ENCODE measurements at regions not wholly inside any gene's neighbourhood (a gene's known extent, or its start where the extent isn't known, plus 50 kb on each side); places are given as distances from the start of the nearest gene placed in this dataset.

- no peaks in the 10 kb centered on the region for H3K4me1 ChIP-seq
- H3K27me3 ChIP-seq: no peaks in the 10 kb centered on the region
- ATAC-seq (ENCODE audit: low FRiP score in 2 of 2) (no peak), DNase-seq (no peak)
- no peaks in the 10 kb centered on the region for H3K36me3 ChIP-seq
- WGBS, 2 donors: 82 to 92% methylated on average over 4 of the region's 4 CpGs
- no peak overlapping the region for H3K27ac ChIP-seq
- TF ChIP-seq POLR2A (IDR thresholded peaks at IDR 0.05): no peak
- no peak for TF ChIP-seq EP300 (IDR thresholded peaks at IDR 0.05)
- no peak for TF ChIP-seq CTCF (IDR thresholded peaks at IDR 0.05)
- no peak for TF ChIP-seq POLR2AphosphoS5 (IDR thresholded peaks at IDR 0.05)
- H3K4me3 ChIP-seq: no peak overlapping the region
- no peaks in the 10 kb centered on the region for H3K9me3 ChIP-seq
Measured at GRCh38 chr4:36692586-36692985, 411.2 kb downstream of the DTHD1 start.

- no peaks in the 10 kb centered on the region for H3K27me3 ChIP-seq
- no peak for DNase-seq
- H3K27ac ChIP-seq: no peak overlapping the region
- TF ChIP-seq CTCF (IDR thresholded peaks at IDR 0.05) (no peak), POLR2A (IDR thresholded peaks at IDR 0.05) (no peak), POLR2AphosphoS5 (IDR thresholded peaks at IDR 0.05) (no peak), EP300 (IDR thresholded peaks at IDR 0.05) (no peak)
- no peaks in the 10 kb centered on the region for H3K4me1 ChIP-seq
- peaks cover 0 to 3% (median 0%) of the 10 kb centered on the region in 4 donors for H3K9me3 ChIP-seq
- no peak for ATAC-seq (ENCODE audit: low FRiP score in 2 of 2)
- H3K36me3 ChIP-seq: no peaks in the 10 kb centered on the region
- 42% methylated on average over 1 of the region's 1 CpG; no CpG with 5 or more reads in 1 of the 2 donors for WGBS, 2 donors
- no peak overlapping the region for H3K4me3 ChIP-seq
Measured at GRCh38 chr4:36702245-36702644, 420.8 kb downstream of the DTHD1 start.

- Histone ChIP-seq H3K4me1 (no peaks in the 10 kb centered on the region), H3K27me3 (no peaks in the 10 kb centered on the region), H3K9me3 (peaks cover 0 to 3% (median 0%) of the 10 kb centered on the region in 4 donors), H3K27ac (no peak overlapping the region), H3K4me3 (no peak overlapping the region), H3K36me3 (no peaks in the 10 kb centered on the region)
- DNase-seq: no peak
- no peak for ATAC-seq (ENCODE audit: low FRiP score in 2 of 2)
- TF ChIP-seq EP300 (IDR thresholded peaks at IDR 0.05) (no peak), POLR2AphosphoS5 (IDR thresholded peaks at IDR 0.05) (no peak), CTCF (IDR thresholded peaks at IDR 0.05) (no peak), POLR2A (IDR thresholded peaks at IDR 0.05) (no peak)
Measured at GRCh38 chr4:36704289-36704688, 422.9 kb downstream of the DTHD1 start.

- Histone ChIP-seq H3K9me3 (no peaks in the 10 kb centered on the region), H3K4me3 (no peak overlapping the region), H3K36me3 (no peaks in the 10 kb centered on the region), H3K27ac (no peak overlapping the region), H3K27me3 (no peaks in the 10 kb centered on the region), H3K4me1 (no peaks in the 10 kb centered on the region)
- 63 to 72% methylated on average over 4 of the region's 4 CpGs for WGBS, 2 donors
- TF ChIP-seq POLR2AphosphoS5 (IDR thresholded peaks at IDR 0.05): no peak
- TF ChIP-seq CTCF (IDR thresholded peaks at IDR 0.05): no peak
- TF ChIP-seq EP300 (IDR thresholded peaks at IDR 0.05): no peak
- no peak for TF ChIP-seq POLR2A (IDR thresholded peaks at IDR 0.05)
- ATAC-seq (ENCODE audit: low FRiP score in 2 of 2): no peak
- DNase-seq: no peak
Measured at GRCh38 chr4:36709991-36710390, 428.6 kb downstream of the DTHD1 start.

- no peak for DNase-seq
- no peak for TF ChIP-seq CTCF (IDR thresholded peaks at IDR 0.05)
- no peak for TF ChIP-seq POLR2A (IDR thresholded peaks at IDR 0.05)
- no peak for TF ChIP-seq EP300 (IDR thresholded peaks at IDR 0.05)
- TF ChIP-seq POLR2AphosphoS5 (IDR thresholded peaks at IDR 0.05): no peak
- no peak overlapping the region for H3K4me3 ChIP-seq
Measured at GRCh38 chr4:36712013-36712412, 430.6 kb downstream of the DTHD1 start.

More at GRCh38 chr4:36712013-36712412, 430.6 kb downstream of the DTHD1 start:
- no peaks in the 10 kb centered on the region for H3K4me1 ChIP-seq
- H3K27me3 ChIP-seq: no peaks in the 10 kb centered on the region
- no peak overlapping the region for H3K27ac ChIP-seq
- no peaks in the 10 kb centered on the region for H3K36me3 ChIP-seq
- H3K9me3 ChIP-seq: no peaks in the 10 kb centered on the region
- ATAC-seq (ENCODE audit: low FRiP score in 2 of 2): no peak
